GM23248 (cell line): ENCODE measurements at regions not wholly inside any gene's neighbourhood (a gene's known extent, or its start where the extent isn't known, plus 50 kb on each side); places are given as distances from the start of the nearest gene placed in this dataset.

Experiments used
- EZH2 ChIP-seq: fragments of 200-600 bp; sonication (generic); IDR thresholded peaks from 2 replicates; pipeline ENCODE4 v1.6.1; 2018; ENCODE audit warnings: antibody characterized with exemption, mild to moderate bottlenecking; ENCODE audit not compliant: insufficient read depth, poor library complexity, severe bottlenecking
- EZH2phosphoT487 ChIP-seq: fragments of 200-600 bp; sonication (generic); IDR thresholded peaks from 2 replicates; pipeline ENCODE4 v1.6.1; 2018; ENCODE audit warnings: antibody characterized with exemption, moderate library complexity, mild to moderate bottlenecking, low read depth; ENCODE audit not compliant: insufficient read depth

- TF ChIP-seq EZH2phosphoT487 = no peak
- no peak for TF ChIP-seq EZH2
These were observed 66.2 kb upstream of the CNTLN start for GRCh38 chr9:17068671-17069070.
